ENCODE measurements at regions not wholly inside any gene's neighbourhood (a gene's known extent, or its start where the extent isn't known, plus 50 kb on each side); places are given as distances from the start of the nearest gene placed in this dataset.

DNA sequence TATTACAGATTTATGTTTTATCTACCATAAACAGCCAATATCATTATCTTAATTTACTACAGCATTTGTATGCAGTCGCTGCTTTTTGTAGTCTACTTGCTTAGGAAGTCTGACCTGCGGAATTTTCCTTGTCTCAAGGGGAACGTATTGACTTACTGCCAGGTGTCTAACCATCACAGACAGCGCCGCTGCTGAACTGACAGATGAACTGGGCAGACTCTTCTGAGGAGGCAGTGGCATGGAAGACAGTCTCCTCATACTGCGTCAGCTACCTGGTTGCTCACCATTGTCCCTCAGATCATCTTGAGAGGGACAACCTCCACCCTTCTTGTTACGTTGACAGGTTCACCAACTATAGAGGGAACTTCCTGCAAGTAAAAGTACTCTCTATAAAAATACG is 574.3 kb upstream of the ZNF462 start:
- Mint-ChIP-seq H3K27ac (ENCODE audit: unreplicated experiment) (no peak overlapping the region), H3K27me3 (ENCODE audit: insufficient read depth, unreplicated experiment) (no peaks in the 10 kb centered on the region), H3K9me3 (ENCODE audit: unreplicated experiment) (no peaks in the 10 kb centered on the region), H3K4me3 (ENCODE audit: unreplicated experiment) (no peak overlapping the region), H3K36me3 (ENCODE audit: insufficient read depth, unreplicated experiment) (no peaks in the 10 kb centered on the region), H3K4me1 (ENCODE audit: low read depth, unreplicated experiment) (peaks cover 6% of the 10 kb centered on the region)
- H3K4me1 ChIP-seq = no peaks in the 10 kb centered on the region
- ChIA-PET POLR2A (no interaction called here), CTCF (no interaction called here)
- TF ChIP-seq CTCF (IDR thresholded peaks at IDR 0.05; ENCODE audit: insufficient read depth in 1 of 2, low read depth in 1 of 2, low read length in 1 of 2, severe bottlenecking in 1 of 2, unreplicated experiment in 1 of 2) = no peak
- no peaks in the 10 kb centered on the region for H3K36me3 ChIP-seq (ENCODE audit: control insufficient read depth, insufficient read depth, low read length)
- no peaks in the 10 kb centered on the region for H3K9me3 ChIP-seq
- DNase-seq = no peak
- H3K4me3 ChIP-seq (ENCODE audit: low read depth, low read length) = no peak overlapping the region
- BruUV-seq (replicated peaks) = no TSS peak
- H3K27me3 ChIP-seq (replicated peaks; ENCODE audit: control insufficient read depth, insufficient read depth, low read length) = no peaks in the 10 kb centered on the region
- intact Hi-C loops (cut with micrococcal nuclease; ENCODE audit: unreplicated experiment) = loop anchor here (1.0 kb wide), 1 partner anchor 43 kb away; no protein-coding TSS in a partner anchor

- Histone ChIP-seq H3K4me1 (no peaks in the 10 kb centered on the region), H3K36me3 (ENCODE audit: control insufficient read depth, insufficient read depth, low read length) (no peaks in the 10 kb centered on the region), H3K27me3 (replicated peaks; ENCODE audit: control insufficient read depth, insufficient read depth, low read length) (no peaks in the 10 kb centered on the region), H3K4me3 (ENCODE audit: low read depth, low read length) (no peak overlapping the region), H3K9me3 (no peaks in the 10 kb centered on the region)
- peaks cover 6% of the 10 kb centered on the region for H3K4me1 Mint-ChIP-seq (ENCODE audit: low read depth, unreplicated experiment)
- no peak overlapping the region for H3K4me3 Mint-ChIP-seq (ENCODE audit: unreplicated experiment)
- intact Hi-C loops (cut with micrococcal nuclease; ENCODE audit: unreplicated experiment) = no loop called here
- no peaks in the 10 kb centered on the region for H3K36me3 Mint-ChIP-seq (ENCODE audit: insufficient read depth, unreplicated experiment)
- DNase-seq = no peak
- H3K27me3 Mint-ChIP-seq (ENCODE audit: insufficient read depth, unreplicated experiment) = no peaks in the 10 kb centered on the region
- no peak for TF ChIP-seq CTCF (IDR thresholded peaks at IDR 0.05; ENCODE audit: insufficient read depth in 1 of 2, low read depth in 1 of 2, low read length in 1 of 2, severe bottlenecking in 1 of 2, unreplicated experiment in 1 of 2)
- ChIA-PET CTCF (no interaction called here), POLR2A (no interaction called here)
- no peaks in the 10 kb centered on the region for H3K9me3 Mint-ChIP-seq (ENCODE audit: unreplicated experiment)
- BruUV-seq (replicated peaks) = no TSS peak
- no peak overlapping the region for H3K27ac Mint-ChIP-seq (ENCODE audit: unreplicated experiment)
These were observed 571.2 kb upstream of the ZNF462 start for GRCh38 chr9:106291786-106292185.

GRCh38 chr9:106296426-106296825 is 566.5 kb upstream of the ZNF462 start:
- CTCF ChIA-PET = no interaction called here
- H3K4me1 Mint-ChIP-seq (ENCODE audit: low read depth, unreplicated experiment) = no peaks in the 10 kb centered on the region
- BruUV-seq (replicated peaks) = no TSS peak

More at GRCh38 chr9:106296426-106296825, 566.5 kb upstream of the ZNF462 start:
- POLR2A ChIA-PET = no interaction called here
- Histone ChIP-seq H3K27me3 (replicated peaks; ENCODE audit: control insufficient read depth, insufficient read depth, low read length) (no peaks in the 10 kb centered on the region), H3K4me3 (ENCODE audit: low read depth, low read length) (no peak overlapping the region), H3K4me1 (no peaks in the 10 kb centered on the region), H3K9me3 (no peaks in the 10 kb centered on the region), H3K36me3 (ENCODE audit: control insufficient read depth, insufficient read depth, low read length) (no peaks in the 10 kb centered on the region)
- H3K9me3 Mint-ChIP-seq (ENCODE audit: unreplicated experiment) = no peaks in the 10 kb centered on the region
- no peaks in the 10 kb centered on the region for H3K36me3 Mint-ChIP-seq (ENCODE audit: insufficient read depth, unreplicated experiment)
- intact Hi-C loops (cut with micrococcal nuclease; ENCODE audit: unreplicated experiment) = no loop called here
- no peak overlapping the region for H3K27ac Mint-ChIP-seq (ENCODE audit: unreplicated experiment)
- DNase-seq = no peak
- no peaks in the 10 kb centered on the region for H3K27me3 Mint-ChIP-seq (ENCODE audit: insufficient read depth, unreplicated experiment)
- no peak overlapping the region for H3K4me3 Mint-ChIP-seq (ENCODE audit: unreplicated experiment)
- TF ChIP-seq CTCF (IDR thresholded peaks at IDR 0.05; ENCODE audit: insufficient read depth in 1 of 2, low read depth in 1 of 2, low read length in 1 of 2, severe bottlenecking in 1 of 2, unreplicated experiment in 1 of 2) = no peak
